GM18870 (cell line): ENCODE measurements at regions not wholly inside any gene's neighbourhood (a gene's known extent, or its start where the extent isn't known, plus 50 kb on each side); places are given as distances from the start of the nearest gene placed in this dataset.
"Not testable (repeated sequence)": the region's sequence is repeated elsewhere in the genome, so short reads cannot be mapped to it uniquely, and the experiment has no call there.

Experiments
- ATAC-seq: cut with Tn5 transposase; IDR thresholded peaks from one replicate; pipeline ENCODE4 v1.9.1; 2021; ENCODE audit warnings: moderate library complexity; ENCODE audit not compliant: unreplicated experiment

- no peak for ATAC-seq
Observed at GRCh38 chr12:25424211-25424731, 128.8 kb downstream of the LMNTD1 start.

GRCh38 chr12:25423355-25424050, 129.6 kb downstream of the LMNTD1 start:
- no peak for ATAC-seq

GRCh38 chr12:25422241-25422640, 130.8 kb downstream of the LMNTD1 start:
- ATAC-seq: no peak

- ATAC-seq: no peak
Observed at GRCh38 chr12:25421651-25422167, 131.4 kb downstream of the LMNTD1 start.

GRCh38 chr12:25420116-25420515, 133.0 kb downstream of the LMNTD1 start:
- ATAC-seq: no peak

- ATAC-seq: no peak
Observed at GRCh38 chr12:25419595-25419994, 133.5 kb downstream of the LMNTD1 start.

GRCh38 chr12:25417071-25417470, 136.0 kb downstream of the LMNTD1 start:
- ATAC-seq: no peak

GRCh38 chr12:25416516-25416915, 136.6 kb downstream of the LMNTD1 start:
- ATAC-seq: no peak

- ATAC-seq: no peak
Observed at GRCh38 chr12:25415004-25415403, 138.1 kb downstream of the LMNTD1 start.

- ATAC-seq: no peak
Observed at GRCh38 chr12:25412735-25413134, 140.3 kb downstream of the LMNTD1 start.

GRCh38 chr12:25404955-25405354, 148.1 kb downstream of the LMNTD1 start:
- ATAC-seq: no peak

- ATAC-seq: no peak
Observed at GRCh38 chr12:25401547-25402345, 151.0 kb upstream of the KRAS start.

GRCh38 chr12:25397001-25397400, 146.3 kb upstream of the KRAS start:
- no peak for ATAC-seq

GRCh38 chr12:25395227-25395626, 144.5 kb upstream of the KRAS start:
- ATAC-seq: no peak

GRCh38 chr12:25394775-25395174, 144.0 kb upstream of the KRAS start:
- ATAC-seq: not testable (repeated sequence)

- ATAC-seq: no peak
Observed at GRCh38 chr12:25394025-25394424, 143.3 kb upstream of the KRAS start.

GRCh38 chr12:25391346-25391745, 140.6 kb upstream of the KRAS start:
- ATAC-seq: not testable (repeated sequence)

- ATAC-seq: no peak
Observed at GRCh38 chr12:25388183-25388582, 137.5 kb upstream of the KRAS start.

GRCh38 chr12:25387732-25388050, 137.0 kb upstream of the KRAS start:
- no peak for ATAC-seq

- no peak for ATAC-seq
Observed at GRCh38 chr12:25386831-25387731, 136.4 kb upstream of the KRAS start.

GRCh38 chr12:25384893-25385248, 134.1 kb upstream of the KRAS start:
- no peak for ATAC-seq
